Testis (tissue), 2 donors: ENCODE measurements at regions not wholly inside any gene's neighbourhood (a gene's known extent, or its start where the extent isn't known, plus 50 kb on each side); places are given as distances from the start of the nearest gene placed in this dataset.

ENCODE experiments used
- DNase-seq: peaks from one replicate; pipeline ENCODE4 v3.0.0-alpha.2; 2019
- H3K27ac ChIP-seq, 2 donors: fragments of 200-600 bp; sonication (generic); one replicate each; pipeline ENCODE4 v1.5.1; 2019
- H3K27me3 ChIP-seq: fragments of 200-600 bp; sonication (generic); one replicate; pipeline ENCODE4 v1.5.1; 2019
- H3K36me3 ChIP-seq: fragments of 200-600 bp; sonication (generic); one replicate; pipeline ENCODE4 v1.5.1; 2017; ENCODE audit warnings: low read depth; ENCODE audit errors: missing control alignments
- H3K4me1 ChIP-seq: fragments of 200-600 bp; sonication (generic); one replicate; pipeline ENCODE4 v1.5.1; 2019
- H3K4me3 ChIP-seq, 2 donors: fragments of 200-600 bp; sonication (generic); one replicate each; pipeline ENCODE4 v1.5.1; 2017 to 2019
- H3K9me3 ChIP-seq: fragments of 200-600 bp; sonication (generic); one replicate; pipeline ENCODE4 v1.5.1; 2017
- CTCF ChIP-seq, 3 experiments: fragments of 450-650 bp in 2 of 3; fragments of 200-600 bp in 1 of 3; sonication (generic) in 1 of 3; IDR thresholded peaks; one replicate each; pipeline ENCODE4 v1.5.1; 2016 to 2019; ENCODE audit warnings: antibody characterized with exemption in 3 of 3, mild to moderate bottlenecking in 2 of 3, moderate library complexity in 1 of 3
- POLR2A ChIP-seq: fragments of 450-650 bp; IDR thresholded peaks from one replicate; pipeline ENCODE4 v1.6.1; 2017; ENCODE audit warnings: antibody characterized with exemption, mild to moderate bottlenecking, moderate library complexity
- WGBS, 2 donors: methylation state at CpG; one replicate each; pipeline ENCODE4 v1.1.5; 2018; 5-methylcytosine and 5-hydroxymethylcytosine counted together
- intact Hi-C: fragments of 100-400 bp; cut with DNase I; formaldehyde crosslinking; loops from one replicate; pipeline ENCODE4 v1.15.1; 2023; ENCODE audit warnings: low total_unique reads

GRCh38 chr2:204486805-204487204 is 58.5 kb upstream of the PARD3B start:
- no peaks in the 10 kb centered on the region for H3K36me3 ChIP-seq
- no peaks in the 10 kb centered on the region for H3K4me1 ChIP-seq
- H3K27me3 ChIP-seq = no peaks in the 10 kb centered on the region
- H3K27ac ChIP-seq = no peak overlapping the region
- intact Hi-C loops = no loop called here
- no peaks in the 10 kb centered on the region for H3K9me3 ChIP-seq
- no peak overlapping the region for H3K4me3 ChIP-seq
- DNase-seq = no peak
- 68 to 73% methylated on average over 2 of the region's 2 CpGs for WGBS, 2 donors
- TF ChIP-seq CTCF (IDR thresholded peaks at IDR 0.05) (no peak), POLR2A (no peak)

- intact Hi-C loops = no loop called here
- Histone ChIP-seq H3K36me3 (no peaks in the 10 kb centered on the region), H3K4me3 (no peak overlapping the region), H3K9me3 (no peaks in the 10 kb centered on the region), H3K4me1 (no peaks in the 10 kb centered on the region), H3K27me3 (no peaks in the 10 kb centered on the region), H3K27ac (no peak overlapping the region)
- WGBS, 2 donors = 87 to 88% methylated on average over 6 of the region's 6 CpGs
- no peak for TF ChIP-seq CTCF (IDR thresholded peaks at IDR 0.05)
- TF ChIP-seq POLR2A = no peak
- no peak for DNase-seq
Measured at GRCh38 chr2:204487447-204488229, 57.6 kb upstream of the PARD3B start.

GRCh38 chr2:204491528-204491927 is 53.7 kb upstream of the PARD3B start:
- intact Hi-C loops = no loop called here
- H3K36me3 ChIP-seq = no peaks in the 10 kb centered on the region
- no peaks in the 10 kb centered on the region for H3K4me1 ChIP-seq
- H3K27me3 ChIP-seq = no peaks in the 10 kb centered on the region
- DNase-seq = no peak
- no peaks in the 10 kb centered on the region for H3K9me3 ChIP-seq
- TF ChIP-seq POLR2A = no peak
- no peak for TF ChIP-seq CTCF (IDR thresholded peaks at IDR 0.05)
- no peak overlapping the region for H3K27ac ChIP-seq
- no peak overlapping the region for H3K4me3 ChIP-seq

- Histone ChIP-seq H3K27ac (no peak overlapping the region), H3K9me3 (no peaks in the 10 kb centered on the region), H3K36me3 (no peaks in the 10 kb centered on the region), H3K27me3 (no peaks in the 10 kb centered on the region), H3K4me3 (no peak overlapping the region), H3K4me1 (no peaks in the 10 kb centered on the region)
- WGBS, 2 donors = 89 to 93% methylated on average over 2 of the region's 2 CpGs
- intact Hi-C loops = no loop called here
- no peak for DNase-seq
- TF ChIP-seq CTCF (IDR thresholded peaks at IDR 0.05) (no peak), POLR2A (no peak)
Measured at GRCh38 chr2:204492417-204492816, 52.9 kb upstream of the PARD3B start.

GRCh38 chr2:204494681-204495080 is 50.6 kb upstream of the PARD3B start:
- TF ChIP-seq CTCF (IDR thresholded peaks at IDR 0.05) = no peak
- TF ChIP-seq POLR2A = no peak
- no peaks in the 10 kb centered on the region for H3K36me3 ChIP-seq
- intact Hi-C loops = no loop called here
- H3K9me3 ChIP-seq = no peaks in the 10 kb centered on the region
- no peaks in the 10 kb centered on the region for H3K27me3 ChIP-seq
- H3K4me1 ChIP-seq = no peaks in the 10 kb centered on the region
- H3K27ac ChIP-seq = no peak overlapping the region
- no peak overlapping the region for H3K4me3 ChIP-seq
- DNase-seq = no peak
- 90% methylated on average over 3 of the region's 3 CpGs for WGBS, 2 donors
